Panc1 (cell line): ENCODE measurements at regions not wholly inside any gene's neighbourhood (a gene's known extent, or its start where the extent isn't known, plus 50 kb on each side); places are given as distances from the start of the nearest gene placed in this dataset.

Source experiments
- SIN3A ChIP-seq: IDR thresholded peaks from 2 replicates; pipeline ENCODE4 v1.6.1; 2012; ENCODE audit warnings: low read depth, mild to moderate bottlenecking, low read length, moderate library complexity, borderline replicate concordance; ENCODE audit not compliant: insufficient read depth
- TF ChIP-seq, protein P1 (sequence below): fragments of 450-650 bp; IDR thresholded peaks from 2 replicates; pipeline ENCODE4 v1.5.1; 2017; ENCODE audit warnings: mild to moderate bottlenecking
- TF ChIP-seq, protein P2 (sequence below), 2 experiments: IDR thresholded peaks; 2 replicates each; pipeline ENCODE4 v1.6.1; 2011 to 2012; ENCODE audit warnings: low read depth in 2 of 2, control low read depth in 1 of 2, low read length in 1 of 2, mild to moderate bottlenecking in 1 of 2, moderate library complexity in 1 of 2; ENCODE audit not compliant: insufficient read depth in 1 of 2

GRCh38 chr12:127268213-127268612 is 998.8 kb upstream of the TMEM132C start:
- TF ChIP-seq, protein P1, sequence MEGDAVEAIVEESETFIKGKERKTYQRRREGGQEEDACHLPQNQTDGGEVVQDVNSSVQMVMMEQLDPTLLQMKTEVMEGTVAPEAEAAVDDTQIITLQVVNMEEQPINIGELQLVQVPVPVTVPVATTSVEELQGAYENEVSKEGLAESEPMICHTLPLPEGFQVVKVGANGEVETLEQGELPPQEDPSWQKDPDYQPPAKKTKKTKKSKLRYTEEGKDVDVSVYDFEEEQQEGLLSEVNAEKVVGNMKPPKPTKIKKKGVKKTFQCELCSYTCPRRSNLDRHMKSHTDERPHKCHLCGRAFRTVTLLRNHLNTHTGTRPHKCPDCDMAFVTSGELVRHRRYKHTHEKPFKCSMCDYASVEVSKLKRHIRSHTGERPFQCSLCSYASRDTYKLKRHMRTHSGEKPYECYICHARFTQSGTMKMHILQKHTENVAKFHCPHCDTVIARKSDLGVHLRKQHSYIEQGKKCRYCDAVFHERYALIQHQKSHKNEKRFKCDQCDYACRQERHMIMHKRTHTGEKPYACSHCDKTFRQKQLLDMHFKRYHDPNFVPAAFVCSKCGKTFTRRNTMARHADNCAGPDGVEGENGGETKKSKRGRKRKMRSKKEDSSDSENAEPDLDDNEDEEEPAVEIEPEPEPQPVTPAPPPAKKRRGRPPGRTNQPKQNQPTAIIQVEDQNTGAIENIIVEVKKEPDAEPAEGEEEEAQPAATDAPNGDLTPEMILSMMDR, result no peak
- TF ChIP-seq, protein P2, sequence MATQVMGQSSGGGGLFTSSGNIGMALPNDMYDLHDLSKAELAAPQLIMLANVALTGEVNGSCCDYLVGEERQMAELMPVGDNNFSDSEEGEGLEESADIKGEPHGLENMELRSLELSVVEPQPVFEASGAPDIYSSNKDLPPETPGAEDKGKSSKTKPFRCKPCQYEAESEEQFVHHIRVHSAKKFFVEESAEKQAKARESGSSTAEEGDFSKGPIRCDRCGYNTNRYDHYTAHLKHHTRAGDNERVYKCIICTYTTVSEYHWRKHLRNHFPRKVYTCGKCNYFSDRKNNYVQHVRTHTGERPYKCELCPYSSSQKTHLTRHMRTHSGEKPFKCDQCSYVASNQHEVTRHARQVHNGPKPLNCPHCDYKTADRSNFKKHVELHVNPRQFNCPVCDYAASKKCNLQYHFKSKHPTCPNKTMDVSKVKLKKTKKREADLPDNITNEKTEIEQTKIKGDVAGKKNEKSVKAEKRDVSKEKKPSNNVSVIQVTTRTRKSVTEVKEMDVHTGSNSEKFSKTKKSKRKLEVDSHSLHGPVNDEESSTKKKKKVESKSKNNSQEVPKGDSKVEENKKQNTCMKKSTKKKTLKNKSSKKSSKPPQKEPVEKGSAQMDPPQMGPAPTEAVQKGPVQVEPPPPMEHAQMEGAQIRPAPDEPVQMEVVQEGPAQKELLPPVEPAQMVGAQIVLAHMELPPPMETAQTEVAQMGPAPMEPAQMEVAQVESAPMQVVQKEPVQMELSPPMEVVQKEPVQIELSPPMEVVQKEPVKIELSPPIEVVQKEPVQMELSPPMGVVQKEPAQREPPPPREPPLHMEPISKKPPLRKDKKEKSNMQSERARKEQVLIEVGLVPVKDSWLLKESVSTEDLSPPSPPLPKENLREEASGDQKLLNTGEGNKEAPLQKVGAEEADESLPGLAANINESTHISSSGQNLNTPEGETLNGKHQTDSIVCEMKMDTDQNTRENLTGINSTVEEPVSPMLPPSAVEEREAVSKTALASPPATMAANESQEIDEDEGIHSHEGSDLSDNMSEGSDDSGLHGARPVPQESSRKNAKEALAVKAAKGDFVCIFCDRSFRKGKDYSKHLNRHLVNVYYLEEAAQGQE (IDR thresholded peaks at IDR 0.05; ENCODE audit: insufficient read depth in 1 of 2, low read depth in 2 of 2, low read length in 1 of 2), result no peak
- TF ChIP-seq SIN3A, result no peak
